Natural killer cell (primary cell): ENCODE measurements at regions not wholly inside any gene's neighbourhood (a gene's known extent, or its start where the extent isn't known, plus 50 kb on each side); places are given as distances from the start of the nearest gene placed in this dataset.

ENCODE experiments used
- ATAC-seq, 3 donors: fragments of 150-1000 bp in 2 of 3; fragments of 200-7000 bp in 1 of 3; cut with Tn5 transposase; 1 replicate in 1 of 3; 2 replicates in 2 of 3; pipeline ENCODE4 v1.10.0; 2021; ENCODE audit warnings: mild to moderate bottlenecking in 2 of 3, moderate library complexity in 2 of 3
- DNase-seq, 2 donors: peaks; one replicate each; pipeline versions ENCODE4 v3.0.0 to v3.0.0-alpha.2; 2013 to 2021; ENCODE audit warnings: mixed read lengths in 1 of 2
- H3K27ac ChIP-seq: one replicate; pipeline ENCODE4 v1.5.1; 2013; ENCODE audit warnings: mild to moderate bottlenecking, low read length
- H3K27me3 ChIP-seq: one replicate; pipeline ENCODE4 v1.6.1; 2013; ENCODE audit warnings: low read length; ENCODE audit not compliant: control insufficient read depth, insufficient read depth
- H3K36me3 ChIP-seq: one replicate; pipeline ENCODE4 v1.6.1; 2013; ENCODE audit warnings: low read length; ENCODE audit not compliant: control insufficient read depth, insufficient read depth
- H3K4me1 ChIP-seq: one replicate; pipeline ENCODE4 v1.6.1; 2013; ENCODE audit warnings: low read length; ENCODE audit not compliant: control insufficient read depth, insufficient read depth
- H3K4me3 ChIP-seq: one replicate; pipeline ENCODE4 v1.5.1; 2013; ENCODE audit warnings: low read length
- H3K9me3 ChIP-seq: one replicate; pipeline ENCODE4 v1.6.1; 2013; ENCODE audit warnings: low read length; ENCODE audit not compliant: control insufficient read depth, insufficient read depth
- H3K27ac Mint-ChIP-seq, 2 donors: one replicate each; pipeline ENCODE4 v1.8.0; 2022; ENCODE audit warnings: mild to moderate bottlenecking in 2 of 2, mixed read lengths in 2 of 2, moderate library complexity in 1 of 2
- H3K27me3 Mint-ChIP-seq, 2 donors: one replicate each; pipeline ENCODE4 v1.8.0; 2022; ENCODE audit warnings: low read depth in 2 of 2, mixed read lengths in 2 of 2
- H3K36me3 Mint-ChIP-seq: one replicate; pipeline ENCODE4 v1.8.0; 2022; ENCODE audit warnings: mixed read lengths
- H3K4me1 Mint-ChIP-seq, 2 donors: one replicate each; pipeline ENCODE4 v1.8.0; 2022; ENCODE audit warnings: mixed read lengths in 2 of 2
- H3K4me3 Mint-ChIP-seq: one replicate; pipeline ENCODE4 v1.8.0; 2022; ENCODE audit warnings: mild to moderate bottlenecking, moderate library complexity, mixed read lengths
- H3K9me3 Mint-ChIP-seq, 2 donors: one replicate each; pipeline ENCODE4 v1.8.0; 2022; ENCODE audit warnings: mixed read lengths in 2 of 2
- CTCF ChIP-seq: fragments of 200-600 bp; IDR thresholded peaks from one replicate; pipeline ENCODE4 v1.8.0; 2022; ENCODE audit warnings: antibody characterized with exemption
- WGBS: methylation state at CpG from one replicate; pipeline ENCODE4 v1.1.7; 2013; ENCODE audit warnings: missing lambda C conversion rate; ENCODE audit not compliant: insufficient coverage; 5-methylcytosine and 5-hydroxymethylcytosine counted together
- intact Hi-C: fragments of 100-400 bp; cut with micrococcal nuclease; formaldehyde crosslinking; loops from one replicate; pipeline ENCODE4 v1.14.2; 2022

GRCh38 chrX:20362268-20363267, 95.9 kb upstream of the RPS6KA3 start:
- WGBS, result 72% methylated on average over 19 of the region's 19 CpGs
- no peaks in the 10 kb centered on the region for H3K27me3 ChIP-seq
- H3K36me3 ChIP-seq, result no peaks in the 10 kb centered on the region
- TF ChIP-seq CTCF, result no peak
- H3K4me3 Mint-ChIP-seq, result no peak overlapping the region
- intact Hi-C loops, result no loop called here
- H3K4me1 Mint-ChIP-seq, result peaks cover 0 to 5% of the 10 kb centered on the region in 2 donors
- ATAC-seq (no peak), DNase-seq (no peak)
- no peaks in the 10 kb centered on the region for H3K36me3 Mint-ChIP-seq
- no peaks in the 10 kb centered on the region for H3K4me1 ChIP-seq
- H3K27ac Mint-ChIP-seq, result no peak overlapping the region
- H3K9me3 Mint-ChIP-seq, result no peaks in the 10 kb centered on the region
- no peaks in the 10 kb centered on the region for H3K9me3 ChIP-seq
- no peak overlapping the region for H3K27ac ChIP-seq
- H3K27me3 Mint-ChIP-seq, result peaks cover 9 to 29% of the 10 kb centered on the region in 2 donors
- H3K4me3 ChIP-seq, result no peak overlapping the region

- Histone ChIP-seq H3K27ac (no peak overlapping the region), H3K36me3 (no peaks in the 10 kb centered on the region), H3K4me1 (no peaks in the 10 kb centered on the region), H3K9me3 (no peaks in the 10 kb centered on the region), H3K27me3 (no peaks in the 10 kb centered on the region), H3K4me3 (no peak overlapping the region)
- WGBS, result 93% methylated on average over 3 of the region's 4 CpGs
- H3K4me1 Mint-ChIP-seq, result peaks cover 0 to 5% of the 10 kb centered on the region in 2 donors
- H3K36me3 Mint-ChIP-seq, result no peaks in the 10 kb centered on the region
- no peaks in the 10 kb centered on the region for H3K9me3 Mint-ChIP-seq
- intact Hi-C loops, result no loop called here
- ATAC-seq (no peak), DNase-seq (no peak)
- no peak overlapping the region for H3K4me3 Mint-ChIP-seq
- no peak overlapping the region for H3K27ac Mint-ChIP-seq
- peaks cover 9 to 29% of the 10 kb centered on the region in 2 donors for H3K27me3 Mint-ChIP-seq
- TF ChIP-seq CTCF, result no peak
These were observed 95.2 kb upstream of the RPS6KA3 start for GRCh38 chrX:20361890-20362262.

- H3K4me3 Mint-ChIP-seq, result no peak overlapping the region
- H3K36me3 Mint-ChIP-seq, result no peaks in the 10 kb centered on the region
- Histone ChIP-seq H3K36me3 (no peaks in the 10 kb centered on the region), H3K9me3 (no peaks in the 10 kb centered on the region), H3K27ac (no peak overlapping the region), H3K4me1 (no peaks in the 10 kb centered on the region), H3K4me3 (no peak overlapping the region), H3K27me3 (no peaks in the 10 kb centered on the region)
- intact Hi-C loops, result no loop called here
- peaks cover 9 to 29% of the 10 kb centered on the region in 2 donors for H3K27me3 Mint-ChIP-seq
- no peak for DNase-seq
- WGBS, result 98% methylated on average over 6 of the region's 8 CpGs
- no peaks in the 10 kb centered on the region for H3K9me3 Mint-ChIP-seq
- no peak for TF ChIP-seq CTCF
- H3K4me1 Mint-ChIP-seq, result peaks cover 0 to 5% of the 10 kb centered on the region in 2 donors
- no peak for ATAC-seq
- H3K27ac Mint-ChIP-seq, result no peak overlapping the region
These were observed 94.6 kb upstream of the RPS6KA3 start for GRCh38 chrX:20361081-20361889.
